Mesothelial cell of epicardium (in vitro differentiated cells): ENCODE measurements at regions not wholly inside any gene's neighbourhood (a gene's known extent, or its start where the extent isn't known, plus 50 kb on each side); places are given as distances from the start of the nearest gene placed in this dataset.

Source experiments
- DNase-seq, 2 experiments: peaks; one replicate each; pipeline ENCODE4 v3.0.0; 2021; ENCODE audit warnings: low spot score in 2 of 2; ENCODE audit not compliant: unreplicated experiment in 2 of 2
- H3K27ac Mint-ChIP-seq: 2 replicates; pipeline ENCODE4 v1.8.0; 2021; ENCODE audit warnings: mixed read lengths
- H3K27me3 Mint-ChIP-seq: 2 replicates; pipeline ENCODE4 v1.8.0; 2021; ENCODE audit warnings: low read depth, mixed read lengths
- H3K36me3 Mint-ChIP-seq: 2 replicates; pipeline ENCODE4 v1.8.0; 2021; ENCODE audit warnings: mixed read lengths
- H3K4me1 Mint-ChIP-seq: 2 replicates; pipeline ENCODE4 v1.8.0; 2021; ENCODE audit warnings: mixed read lengths
- H3K4me3 Mint-ChIP-seq: 2 replicates; pipeline ENCODE4 v1.8.0; 2021; ENCODE audit warnings: mild to moderate bottlenecking, moderate library complexity, mixed read lengths
- H3K9me3 Mint-ChIP-seq: 2 replicates; pipeline ENCODE4 v1.8.0; 2021; ENCODE audit warnings: mixed read lengths
- TF ChIP-seq, protein P1 (sequence below): fragments of 200-600 bp; sonication (generic); IDR thresholded peaks from one replicate; pipeline ENCODE4 v1.5.0; 2021; ENCODE audit warnings: antibody characterized with exemption; ENCODE audit not compliant: unreplicated experiment

DNA sequence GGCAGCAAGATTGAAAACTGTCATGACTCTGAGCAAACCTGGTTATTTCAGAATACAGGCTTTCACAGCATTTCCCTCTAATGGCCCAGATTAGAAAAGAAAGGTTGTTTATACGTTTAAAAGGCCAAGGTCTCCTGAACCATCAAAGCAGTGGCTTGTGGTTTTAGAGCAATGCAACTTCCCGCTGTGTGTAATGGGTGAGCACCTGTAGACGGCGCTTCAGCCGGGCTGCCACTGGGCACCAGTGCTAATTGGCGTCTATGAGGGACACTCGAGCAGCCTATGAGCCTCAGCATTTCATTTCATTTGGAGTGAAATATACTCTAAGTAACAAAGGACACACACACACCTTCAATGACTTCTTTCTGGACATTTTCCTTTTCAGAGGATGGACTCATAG, 671.0 kb upstream of the FZD8 start:
- Mint-ChIP-seq H3K4me3 (no peak overlapping the region), H3K27ac (no peak overlapping the region), H3K36me3 (no peaks in the 10 kb centered on the region), H3K4me1 (no peaks in the 10 kb centered on the region), H3K27me3 (no peaks in the 10 kb centered on the region), H3K9me3 (peaks cover 3% of the 10 kb centered on the region)
- TF ChIP-seq, protein P1, sequence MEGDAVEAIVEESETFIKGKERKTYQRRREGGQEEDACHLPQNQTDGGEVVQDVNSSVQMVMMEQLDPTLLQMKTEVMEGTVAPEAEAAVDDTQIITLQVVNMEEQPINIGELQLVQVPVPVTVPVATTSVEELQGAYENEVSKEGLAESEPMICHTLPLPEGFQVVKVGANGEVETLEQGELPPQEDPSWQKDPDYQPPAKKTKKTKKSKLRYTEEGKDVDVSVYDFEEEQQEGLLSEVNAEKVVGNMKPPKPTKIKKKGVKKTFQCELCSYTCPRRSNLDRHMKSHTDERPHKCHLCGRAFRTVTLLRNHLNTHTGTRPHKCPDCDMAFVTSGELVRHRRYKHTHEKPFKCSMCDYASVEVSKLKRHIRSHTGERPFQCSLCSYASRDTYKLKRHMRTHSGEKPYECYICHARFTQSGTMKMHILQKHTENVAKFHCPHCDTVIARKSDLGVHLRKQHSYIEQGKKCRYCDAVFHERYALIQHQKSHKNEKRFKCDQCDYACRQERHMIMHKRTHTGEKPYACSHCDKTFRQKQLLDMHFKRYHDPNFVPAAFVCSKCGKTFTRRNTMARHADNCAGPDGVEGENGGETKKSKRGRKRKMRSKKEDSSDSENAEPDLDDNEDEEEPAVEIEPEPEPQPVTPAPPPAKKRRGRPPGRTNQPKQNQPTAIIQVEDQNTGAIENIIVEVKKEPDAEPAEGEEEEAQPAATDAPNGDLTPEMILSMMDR: no peak
- no peak for DNase-seq

DNA sequence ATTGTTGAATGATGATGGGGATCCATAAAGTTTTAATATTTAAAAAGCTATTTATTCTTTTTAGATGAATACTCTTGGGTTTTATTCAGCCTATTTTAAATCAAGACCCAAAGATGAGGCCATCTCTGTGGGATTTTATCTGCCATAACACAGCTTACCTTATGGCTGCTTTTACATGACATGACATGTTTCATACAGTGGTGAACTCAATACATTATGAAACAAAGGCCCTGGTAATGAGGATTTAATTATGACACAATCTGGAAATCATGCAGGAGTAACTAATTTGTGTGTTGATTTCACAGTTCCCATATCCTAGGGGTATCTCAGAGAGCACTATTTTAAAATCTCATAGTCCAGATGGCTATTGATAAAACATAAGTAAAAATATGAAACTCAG, 661.8 kb upstream of the FZD8 start:
- Mint-ChIP-seq H3K4me1 (no peaks in the 10 kb centered on the region), H3K27me3 (no peaks in the 10 kb centered on the region), H3K27ac (no peak overlapping the region), H3K4me3 (no peak overlapping the region), H3K9me3 (no peaks in the 10 kb centered on the region), H3K36me3 (no peaks in the 10 kb centered on the region)
- DNase-seq: no peak
- TF ChIP-seq, protein P1: no peak

DNA sequence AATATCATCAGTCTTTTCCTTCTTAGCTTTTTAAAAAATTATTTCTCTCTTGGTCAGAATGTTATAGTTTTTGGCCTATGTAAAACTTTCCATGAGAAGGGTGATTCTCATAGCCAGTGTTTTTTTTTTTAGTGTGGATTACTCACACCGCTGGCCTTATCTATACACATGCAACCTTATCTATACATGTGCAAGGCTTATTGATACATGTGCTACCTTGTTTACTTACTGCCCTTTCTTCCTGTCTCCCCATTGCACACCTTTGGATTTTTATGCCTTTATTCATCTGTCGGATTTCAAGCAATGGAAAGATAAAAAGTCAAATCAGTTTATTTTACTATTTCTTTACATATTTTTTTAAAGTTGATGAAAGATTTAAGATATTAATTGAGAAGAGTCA, 660.0 kb upstream of the FZD8 start:
- H3K27ac Mint-ChIP-seq: no peak overlapping the region
- H3K4me1 Mint-ChIP-seq: no peaks in the 10 kb centered on the region
- no peaks in the 10 kb centered on the region for H3K9me3 Mint-ChIP-seq
- no peak overlapping the region for H3K4me3 Mint-ChIP-seq
- H3K27me3 Mint-ChIP-seq: no peaks in the 10 kb centered on the region
- DNase-seq: no peak
- TF ChIP-seq, protein P1: no peak
- no peaks in the 10 kb centered on the region for H3K36me3 Mint-ChIP-seq

DNA sequence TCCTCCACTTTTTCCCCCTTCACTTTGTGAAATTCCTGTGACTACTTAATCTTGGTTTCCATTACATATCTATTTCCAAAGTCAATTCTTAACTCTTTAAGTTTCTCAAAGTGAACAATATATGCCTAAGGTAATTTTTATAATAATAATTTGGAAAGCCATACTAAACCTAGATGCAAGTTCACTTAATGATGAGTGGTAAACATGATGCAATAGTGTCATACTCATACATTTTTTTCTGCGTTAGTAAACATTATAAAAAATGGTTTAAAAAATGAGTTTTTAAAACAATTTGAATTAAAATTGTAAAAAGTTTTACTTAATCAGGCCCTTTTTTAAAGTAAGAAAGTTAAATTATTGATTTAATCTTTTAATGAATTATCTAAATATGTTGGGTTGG, 659.4 kb upstream of the FZD8 start:
- no peaks in the 10 kb centered on the region for H3K9me3 Mint-ChIP-seq
- TF ChIP-seq, protein P1: no peak
- no peaks in the 10 kb centered on the region for H3K4me1 Mint-ChIP-seq

DNA sequence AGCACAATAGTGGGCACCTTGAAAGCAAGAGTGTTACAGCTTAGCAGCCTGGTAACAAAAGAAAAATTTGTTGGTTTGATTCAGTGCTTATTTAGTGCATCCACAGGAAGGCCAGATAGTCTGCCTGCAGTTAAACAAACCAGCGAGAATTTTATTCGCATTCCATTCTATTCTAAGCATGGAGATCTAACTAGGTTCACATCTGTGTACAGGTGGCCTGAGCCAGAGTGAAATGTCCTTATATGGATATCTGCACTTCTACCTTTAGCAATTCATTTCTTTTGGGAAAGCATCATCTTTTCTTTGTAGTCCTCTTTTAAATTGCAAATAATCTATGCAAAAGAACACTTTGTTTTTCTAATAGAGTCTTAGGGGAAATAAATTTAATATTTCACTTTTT, 659.0 kb upstream of the FZD8 start:
- Mint-ChIP-seq H3K27ac (no peak overlapping the region), H3K27me3 (no peaks in the 10 kb centered on the region), H3K36me3 (no peaks in the 10 kb centered on the region), H3K4me3 (no peak overlapping the region), H3K4me1 (no peaks in the 10 kb centered on the region), H3K9me3 (no peaks in the 10 kb centered on the region)
- TF ChIP-seq, protein P1: no peak
- DNase-seq: no peak

More for the DNA sequence above, 659.4 kb upstream of the FZD8 start:
- Mint-ChIP-seq H3K4me3 (no peak overlapping the region), H3K36me3 (no peaks in the 10 kb centered on the region), H3K27ac (no peak overlapping the region), H3K27me3 (no peaks in the 10 kb centered on the region)
- no peak for DNase-seq

DNA sequence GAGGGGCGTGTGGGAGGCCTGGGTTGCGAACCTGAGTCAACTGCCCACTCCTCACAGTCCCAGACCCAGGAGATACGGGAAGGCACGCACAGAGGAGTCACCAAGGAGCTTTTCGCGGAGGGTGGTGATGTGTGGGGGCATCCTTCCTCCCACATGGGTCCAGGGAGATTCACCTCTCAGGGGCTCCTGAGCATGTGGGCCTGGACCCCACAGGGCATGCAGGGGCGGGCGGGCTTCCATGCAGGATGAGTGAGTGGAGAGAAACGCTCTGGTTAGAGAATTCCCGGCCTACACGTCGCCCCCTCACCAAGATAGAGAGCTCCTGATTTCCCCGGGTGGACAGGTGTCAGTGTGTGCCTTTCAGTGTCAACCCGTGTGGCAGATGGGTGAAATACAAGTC, 641.7 kb upstream of the FZD8 start:
- TF ChIP-seq, protein P1: no peak
- H3K9me3 Mint-ChIP-seq: peaks cover 32% of the 10 kb centered on the region
- peaks cover 8% of the 10 kb centered on the region for H3K36me3 Mint-ChIP-seq
- H3K4me1 Mint-ChIP-seq: peaks cover 22% of the 10 kb centered on the region
- no peaks in the 10 kb centered on the region for H3K27me3 Mint-ChIP-seq
- H3K27ac Mint-ChIP-seq: no peak overlapping the region
- DNase-seq: no peak
- H3K4me3 Mint-ChIP-seq: no peak overlapping the region
